Astrocyte (in vitro differentiated cells and primary cell): ENCODE measurements at regions not wholly inside any gene's neighbourhood (a gene's known extent, or its start where the extent isn't known, plus 50 kb on each side); places are given as distances from the start of the nearest gene placed in this dataset.

Experiments used
- CTCF ChIP-seq: IDR thresholded peaks from 2 replicates; pipeline ENCODE4 v1.5.1; 2011; ENCODE audit warnings: low read depth, mild to moderate bottlenecking, inconsistent platforms, low read length, moderate library complexity; ENCODE audit not compliant: insufficient read depth
- EZH2 ChIP-seq: IDR thresholded peaks from 2 replicates; pipeline ENCODE4 v1.6.1; 2012; ENCODE audit warnings: mild to moderate bottlenecking, low read length, inconsistent platforms; ENCODE audit not compliant: insufficient read depth

- TF ChIP-seq CTCF (no peak), EZH2 (no peak)
Observed at GRCh38 chr15:95307115-95307514, 1023.4 kb upstream of the NR2F2 start.
